H9 (cell line): ENCODE measurements at regions not wholly inside any gene's neighbourhood (a gene's known extent, or its start where the extent isn't known, plus 50 kb on each side); places are given as distances from the start of the nearest gene placed in this dataset.

ENCODE experiments used
- DNase-seq: peaks from one replicate; pipeline ENCODE4 v3.0.0-alpha.2; 2017
- H2AFZ ChIP-seq: one replicate; pipeline ENCODE4 v1.6.1; 2013; ENCODE audit warnings: mild to moderate bottlenecking, low read length, control low read depth, moderate library complexity
- H2AK5ac ChIP-seq: 2 replicates; pipeline ENCODE4 v1.6.1; 2013; ENCODE audit warnings: low read length, control low read depth, mixed read lengths; ENCODE audit not compliant: insufficient read length
- H2BK120ac ChIP-seq: one replicate; pipeline ENCODE4 v1.6.1; 2013; ENCODE audit warnings: low read depth, mild to moderate bottlenecking, low read length, control low read depth, inconsistent platforms; ENCODE audit not compliant: poor library complexity, severe bottlenecking
- H2BK12ac ChIP-seq: 2 replicates; pipeline ENCODE4 v1.6.1; 2013; ENCODE audit warnings: low read length, control low read depth, mixed read lengths, low read depth; ENCODE audit not compliant: insufficient read length
- H2BK15ac ChIP-seq: 2 replicates; pipeline ENCODE4 v1.6.1; 2013; ENCODE audit warnings: low read depth, low read length, control low read depth
- H2BK20ac ChIP-seq: one replicate; pipeline ENCODE4 v1.6.1; 2013; ENCODE audit warnings: low read depth, mild to moderate bottlenecking, low read length, control low read depth, inconsistent platforms; ENCODE audit not compliant: poor library complexity, severe bottlenecking
- H2BK5ac ChIP-seq: 2 replicates; pipeline ENCODE4 v1.6.1; 2013; ENCODE audit warnings: low read length, control low read depth, mixed read lengths; ENCODE audit not compliant: insufficient read length
- H3K14ac ChIP-seq: 2 replicates; pipeline ENCODE4 v1.6.1; 2013; ENCODE audit warnings: low read length, control low read depth; ENCODE audit not compliant: insufficient read depth
- H3K18ac ChIP-seq: 2 replicates; pipeline ENCODE4 v1.6.1; 2013; ENCODE audit warnings: low read depth, mild to moderate bottlenecking, mixed read lengths, low read length, control low read depth; ENCODE audit not compliant: insufficient read length
- H3K23ac ChIP-seq: 2 replicates; pipeline ENCODE4 v1.6.1; 2013; ENCODE audit warnings: low read length, control low read depth, mixed read lengths, low read depth; ENCODE audit not compliant: insufficient read length
- H3K23me2 ChIP-seq: 2 replicates; pipeline ENCODE4 v1.6.1; 2013; ENCODE audit warnings: low read depth, mild to moderate bottlenecking, mixed read lengths, low read length, control low read depth; ENCODE audit not compliant: insufficient read length, poor library complexity, severe bottlenecking
- H3K27ac ChIP-seq: 2 replicates; pipeline ENCODE4 v1.5.1; 2013; ENCODE audit warnings: low read length, control low read depth, mixed read lengths, low read depth; ENCODE audit not compliant: insufficient read length
- H3K27me3 ChIP-seq: 2 replicates; pipeline ENCODE4 v1.6.1; 2013; ENCODE audit warnings: low read length, control low read depth, inconsistent platforms; ENCODE audit not compliant: insufficient read depth
- H3K4ac ChIP-seq: 2 replicates; pipeline ENCODE4 v1.6.1; 2013; ENCODE audit warnings: low read depth, mild to moderate bottlenecking, control low read depth, inconsistent platforms, low read length, moderate library complexity
- H3K4me1 ChIP-seq: 2 replicates; pipeline ENCODE4 v1.6.1; 2013; ENCODE audit warnings: low read length, control low read depth, inconsistent platforms; ENCODE audit not compliant: insufficient read depth
- H3K4me2 ChIP-seq: 2 replicates; pipeline ENCODE4 v1.6.1; 2013; ENCODE audit warnings: low read length, control low read depth, mixed read lengths; ENCODE audit not compliant: insufficient read length, insufficient read depth
- H3K56ac ChIP-seq: 2 replicates; pipeline ENCODE4 v1.6.1; 2013; ENCODE audit warnings: low read depth, mild to moderate bottlenecking, mixed read lengths, low read length, control low read depth; ENCODE audit not compliant: insufficient read length
- H3K79me1 ChIP-seq: 2 replicates; pipeline ENCODE4 v1.6.1; 2013; ENCODE audit warnings: low read depth, mild to moderate bottlenecking, moderate library complexity, low read length, control low read depth, inconsistent platforms; ENCODE audit not compliant: insufficient read depth, poor library complexity, severe bottlenecking
- H3K79me2 ChIP-seq: 2 replicates; pipeline ENCODE4 v1.6.1; 2013; ENCODE audit warnings: low read length, control low read depth, inconsistent platforms; ENCODE audit not compliant: insufficient read depth
- H3K9ac ChIP-seq: 2 replicates; pipeline ENCODE4 v1.6.1; 2013; ENCODE audit warnings: low read length, control low read depth, mixed read lengths; ENCODE audit not compliant: insufficient read length; ENCODE audit errors: extremely low read depth
- H3K9me3 ChIP-seq: one replicate; pipeline ENCODE4 v1.6.1; 2013; ENCODE audit warnings: low read depth, low read length, inconsistent platforms; ENCODE audit not compliant: control insufficient read depth
- H3T11ph ChIP-seq: one replicate; pipeline ENCODE4 v1.6.1; 2013; ENCODE audit warnings: mild to moderate bottlenecking, low read length, control low read depth, inconsistent platforms
- H4K20me1 ChIP-seq: one replicate; pipeline ENCODE4 v1.6.1; 2013; ENCODE audit not compliant: control insufficient read depth, insufficient read length, insufficient read depth
- H4K5ac ChIP-seq: 2 replicates; pipeline ENCODE4 v1.6.1; 2013; ENCODE audit warnings: low read depth, mild to moderate bottlenecking, mixed read lengths, low read length, control low read depth; ENCODE audit not compliant: insufficient read length
- H4K8ac ChIP-seq: replicated peaks from 2 replicates; pipeline ENCODE4 v1.6.1; 2013; ENCODE audit warnings: low read length, control low read depth, mixed read lengths, low read depth; ENCODE audit not compliant: insufficient read length
- H4K91ac ChIP-seq: 2 replicates; pipeline ENCODE4 v1.6.1; 2013; ENCODE audit warnings: low read depth, mild to moderate bottlenecking, moderate library complexity, mixed read lengths, low read length, control low read depth; ENCODE audit not compliant: insufficient read length
- H3K27ac Mint-ChIP-seq, 3 experiments: 2 replicates in 2 of 3; 3 replicates in 1 of 3; pipeline ENCODE4 v1.8.0; 2020 to 2021; ENCODE audit warnings: mixed read lengths in 3 of 3, mild to moderate bottlenecking in 1 of 3, moderate library complexity in 1 of 3
- H3K27me3 Mint-ChIP-seq: 2 replicates; pipeline ENCODE4 v1.8.0; 2021; ENCODE audit warnings: low read depth, mild to moderate bottlenecking, moderate library complexity, mixed read lengths
- H3K36me3 Mint-ChIP-seq, 3 experiments: 2 replicates in 2 of 3; 3 replicates in 1 of 3; pipeline ENCODE4 v1.8.0; 2020 to 2021; ENCODE audit warnings: low read depth in 3 of 3, mixed read lengths in 3 of 3; ENCODE audit not compliant: insufficient read depth in 1 of 3
- H3K4me1 Mint-ChIP-seq, 2 experiments: 2 replicates each; pipeline ENCODE4 v1.8.0; 2020; ENCODE audit warnings: mixed read lengths in 2 of 2
- H3K4me3 Mint-ChIP-seq, 2 experiments: 2 replicates in 1 of 2; 3 replicates in 1 of 2; pipeline ENCODE4 v1.8.0; 2020 to 2021; ENCODE audit warnings: mild to moderate bottlenecking in 2 of 2, mixed read lengths in 2 of 2, moderate library complexity in 1 of 2
- H3K9me3 Mint-ChIP-seq, 2 experiments: 2 replicates in 1 of 2; 3 replicates in 1 of 2; pipeline ENCODE4 v1.8.0; 2020; ENCODE audit warnings: mild to moderate bottlenecking in 2 of 2, mixed read lengths in 2 of 2, moderate library complexity in 1 of 2
- CTCF ChIP-seq: fragments of 200-600 bp; sonication (generic); conservative IDR thresholded peaks from 3 replicates; pipeline ENCODE4 v1.8.0; 2021; ENCODE audit warnings: antibody characterized with exemption, mild to moderate bottlenecking
- WGBS: extraction: QIAGEN DNeasy Blood & Tissue Kit; methylation state at CpG from one replicate; pipeline ENCODE4 v1.1.7; 2013; ENCODE audit warnings: missing lambda C conversion rate, low lambda C conversion rate, mixed read lengths; ENCODE audit not compliant: insufficient read length; ENCODE audit errors: extremely low coverage; 5-methylcytosine and 5-hydroxymethylcytosine counted together

GRCh38 chr10:44201656-44202055 is 183.2 kb downstream of the CXCL12 start:
- Histone ChIP-seq H3K4me1 (no peaks in the 10 kb centered on the region), H3K14ac (no peak overlapping the region), H3K23me2 (no peaks in the 10 kb centered on the region), H4K8ac (no peak overlapping the region), H3K4me2 (no peak overlapping the region), H3K79me1 (no peaks in the 10 kb centered on the region), H2AFZ (no peak overlapping the region), H2AK5ac (no peak overlapping the region), H3K9ac (no peak overlapping the region), H3K27me3 (no peaks in the 10 kb centered on the region), H2BK20ac (no peak overlapping the region), H3K4ac (no peak overlapping the region), H3K9me3 (no peaks in the 10 kb centered on the region), H3K18ac (no peak overlapping the region), H2BK120ac (no peak overlapping the region), H2BK12ac (no peak overlapping the region), H3K56ac (no peak overlapping the region), H2BK15ac (no peak overlapping the region), H3T11ph (no peak overlapping the region), H4K20me1 (no peaks in the 10 kb centered on the region), H3K79me2 (no peaks in the 10 kb centered on the region), H4K91ac (no peak overlapping the region), H3K23ac (no peak overlapping the region), H4K5ac (no peak overlapping the region), H3K27ac (no peak overlapping the region), H2BK5ac (no peak overlapping the region)
- Mint-ChIP-seq H3K27ac (no peak overlapping the region), H3K9me3 (peaks cover 12 to 18% of the 10 kb centered on the region in 2 experiments; a peak in 4 of 5 replicates), H3K27me3 (no peaks in the 10 kb centered on the region; the same call in 1 of the 2 replicates), H3K36me3 (peaks cover 0 to 22% (median 7%) of the 10 kb centered on the region in 3 experiments; a peak in 4 of 7 replicates), H3K4me3 (no peak overlapping the region), H3K4me1 (peaks cover 12 to 21% of the 10 kb centered on the region in 2 experiments)
- DNase-seq = no peak
- WGBS = no CpG with 5 or more reads among the region's 2 CpGs
- no peak for TF ChIP-seq CTCF
